AG09309 (cell line): ENCODE measurements at regions not wholly inside any gene's neighbourhood (a gene's known extent, or its start where the extent isn't known, plus 50 kb on each side); places are given as distances from the start of the nearest gene placed in this dataset.

Experiments used
- DNase-seq: peaks from one replicate; pipeline ENCODE4 v3.0.0-alpha.2; 2010; ENCODE audit warnings: low read depth
- H3K4me3 ChIP-seq: 2 replicates; pipeline ENCODE4 v1.5.1; 2011; ENCODE audit warnings: mild to moderate bottlenecking, low read depth, low read length, moderate library complexity; ENCODE audit not compliant: control insufficient read depth
- CTCF ChIP-seq: IDR thresholded peaks from 2 replicates; pipeline ENCODE4 v1.5.1; 2011; ENCODE audit warnings: mild to moderate bottlenecking, low read depth, low read length, inconsistent platforms; ENCODE audit not compliant: insufficient read depth, control insufficient read depth; ENCODE audit errors: missing control alignments

DNA sequence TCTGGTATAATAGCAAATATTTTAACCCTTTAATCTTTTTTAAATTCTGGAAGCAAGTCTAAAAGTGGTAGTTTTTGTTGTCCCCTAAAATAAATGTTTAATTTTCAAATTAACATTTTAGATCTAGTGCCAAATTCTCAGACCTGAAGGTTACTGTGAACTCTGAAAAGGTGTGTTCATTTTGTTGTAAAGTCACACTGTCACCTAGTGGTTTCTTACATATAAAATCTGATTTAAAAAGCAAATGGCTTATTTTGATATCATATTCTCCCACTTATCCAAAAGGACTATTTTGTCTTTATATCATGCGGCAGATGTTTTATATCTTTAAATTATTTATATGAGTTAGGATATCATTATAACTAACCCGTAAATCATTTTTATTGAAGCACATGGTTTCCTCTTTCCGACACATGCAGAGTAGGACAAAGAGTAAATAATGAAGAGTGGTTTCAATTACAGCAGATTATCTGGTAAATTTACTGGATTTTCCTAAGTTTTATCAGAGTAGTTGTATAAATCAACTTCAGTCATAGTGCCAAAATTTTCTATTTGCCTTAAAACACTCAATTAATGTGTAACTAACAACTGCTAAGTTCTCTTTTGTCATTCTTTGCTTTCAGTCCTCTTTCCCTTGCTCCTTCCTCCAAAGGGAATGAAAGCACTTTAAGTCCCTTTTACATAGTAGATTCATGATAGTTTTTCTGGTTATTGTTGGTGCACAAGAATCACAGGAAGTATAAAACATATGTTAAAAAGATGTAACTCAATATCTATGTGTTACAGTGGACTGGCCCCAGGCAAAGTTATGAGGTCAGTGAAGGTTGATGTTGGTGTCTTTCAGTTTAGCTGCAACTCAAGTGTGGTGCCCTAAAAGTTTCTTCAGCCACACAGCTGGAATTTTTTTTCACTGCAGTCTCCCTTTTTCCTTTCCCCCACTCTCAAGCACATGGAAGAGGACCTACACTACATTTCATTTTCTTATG, 189.6 kb downstream of the COX7C start:
- no peak for DNase-seq
- TF ChIP-seq CTCF: no peak
- H3K4me3 ChIP-seq: no peak overlapping the region

DNA sequence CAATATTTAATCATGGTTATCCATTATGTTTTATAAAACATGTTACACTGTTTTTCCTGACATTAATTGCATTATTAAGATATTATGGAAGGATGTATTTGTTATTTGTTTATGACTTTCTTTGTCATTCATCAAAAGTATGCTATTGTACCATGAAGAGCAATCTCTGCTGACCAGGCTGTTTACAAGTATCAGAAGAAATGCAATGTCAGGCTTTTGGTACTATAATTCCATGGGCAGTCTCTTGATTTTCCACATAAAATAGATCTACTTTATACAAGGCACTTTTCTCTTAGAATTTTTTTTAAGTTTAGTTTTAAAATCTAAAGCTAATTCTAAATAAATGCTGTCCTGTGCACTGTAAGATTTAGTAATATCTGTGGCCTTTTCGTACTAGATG, 196.6 kb downstream of the COX7C start:
- H3K4me3 ChIP-seq: no peak overlapping the region
- no peak for TF ChIP-seq CTCF

GRCh38 chr5:86814907-86815306, 197.2 kb downstream of the COX7C start:
- H3K4me3 ChIP-seq: no peak overlapping the region
- no peak for TF ChIP-seq CTCF
- DNase-seq: no peak

More for the DNA sequence above, 196.6 kb downstream of the COX7C start:
- DNase-seq: no peak

DNA sequence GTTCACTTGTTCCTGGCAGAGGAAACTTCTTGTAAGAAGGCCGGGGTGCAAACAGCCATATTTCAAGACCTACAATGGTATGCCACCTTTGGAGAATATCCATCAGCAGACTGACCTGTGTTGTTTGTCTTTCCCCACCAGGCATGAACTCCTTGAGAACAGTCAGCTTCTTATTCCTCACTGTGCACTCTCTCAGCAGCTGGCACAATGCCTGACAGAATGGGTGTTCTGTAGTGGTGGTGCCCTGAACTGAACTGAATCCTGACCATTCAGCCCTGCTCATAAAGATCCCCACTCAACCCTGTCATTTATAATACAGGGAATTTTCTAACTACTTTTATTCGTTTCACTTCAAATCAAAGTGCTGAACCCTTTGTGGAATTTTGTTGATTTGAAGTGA, 206.9 kb downstream of the COX7C start:
- no peak overlapping the region for H3K4me3 ChIP-seq
- no peak for DNase-seq
- no peak for TF ChIP-seq CTCF

- no peak overlapping the region for H3K4me3 ChIP-seq
- no peak for DNase-seq
- no peak for TF ChIP-seq CTCF
These were observed 213.4 kb downstream of the COX7C start for GRCh38 chr5:86831128-86831527.

DNA sequence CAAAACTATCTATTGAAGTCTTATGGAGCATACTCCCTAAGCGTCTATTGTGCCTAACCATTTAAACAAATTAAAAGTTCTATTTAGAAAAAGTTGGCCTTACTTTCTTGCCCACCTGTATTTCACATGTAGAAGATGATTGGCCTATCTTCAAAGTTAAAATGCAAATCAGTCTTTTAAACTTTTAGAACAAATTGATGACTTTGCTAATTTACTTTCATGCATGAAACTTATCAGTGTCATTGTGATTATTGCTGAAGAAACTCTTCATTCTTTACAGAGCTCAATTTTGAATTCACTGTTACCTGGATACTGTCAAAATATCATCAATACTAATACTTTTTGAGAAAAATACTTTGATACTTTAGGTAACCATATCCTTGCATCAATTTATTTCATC, 216.1 kb downstream of the COX7C start:
- TF ChIP-seq CTCF: no peak
- no peak overlapping the region for H3K4me3 ChIP-seq
- no peak for DNase-seq
